Activated T-cell treated with anti-CD3 and anti-CD28 coated beads, Interleukin-2, amount 50 U/mL, for 48 hours (primary cell): ENCODE measurements at regions not wholly inside any gene's neighbourhood (a gene's known extent, or its start where the extent isn't known, plus 50 kb on each side); places are given as distances from the start of the nearest gene placed in this dataset.
A peak's percentile ranks its signal among the peaks of the same experiment; 100 is the strongest.

ENCODE experiments used
- DNase-seq, 2 experiments: peaks; one replicate each; pipeline ENCODE4 v3.0.0-alpha.2; 2020

- DNase-seq, result no peak
Observed at GRCh38 chr1:50292276-50292675, 131.0 kb downstream of the DMRTA2 start.

- no peak for DNase-seq
Observed at GRCh38 chr1:50289495-50289894, 133.7 kb downstream of the DMRTA2 start.

- DNase-seq, result no peak
Observed at GRCh38 chr1:50285994-50286393, 137.2 kb downstream of the DMRTA2 start.

- DNase-seq, result no peak
Observed at GRCh38 chr1:50279622-50280330, 143.5 kb downstream of the DMRTA2 start.

GRCh38 chr1:50278961-50279360 lies 144.3 kb downstream of the DMRTA2 start:
- no peak for DNase-seq

- no peak for DNase-seq
Observed at GRCh38 chr1:50278410-50278809, 144.8 kb downstream of the DMRTA2 start.

GRCh38 chr1:50275566-50275965 lies 147.7 kb downstream of the DMRTA2 start:
- no peak for DNase-seq

- DNase-seq, result no peak
Observed at GRCh38 chr1:50272912-50273311, 150.3 kb downstream of the DMRTA2 start.

- DNase-seq, result peak; percentile 19 to 20
Observed at GRCh38 chr1:50271968-50272578, 151.2 kb downstream of the DMRTA2 start.

- no peak for DNase-seq
Observed at GRCh38 chr1:50271337-50271736, 151.9 kb downstream of the DMRTA2 start.

- no peak for DNase-seq
Observed at GRCh38 chr1:50270926-50271325, 152.3 kb downstream of the DMRTA2 start.

- no peak for DNase-seq
Observed at GRCh38 chr1:50268049-50268448, 155.2 kb downstream of the DMRTA2 start.

GRCh38 chr1:50266509-50266908 lies 156.7 kb downstream of the DMRTA2 start:
- no peak for DNase-seq

GRCh38 chr1:50265790-50266314 lies 157.1 kb downstream of the ELAVL4 start:
- no peak for DNase-seq

- DNase-seq, result no peak
Observed at GRCh38 chr1:50264590-50264989, 155.9 kb downstream of the ELAVL4 start.

GRCh38 chr1:50262436-50262835 lies 153.7 kb downstream of the ELAVL4 start:
- DNase-seq, result no peak

GRCh38 chr1:50261951-50262350 lies 153.2 kb downstream of the ELAVL4 start:
- no peak for DNase-seq

GRCh38 chr1:50257940-50258685 lies 149.4 kb downstream of the ELAVL4 start:
- no peak for DNase-seq

GRCh38 chr1:50257029-50257428 lies 148.3 kb downstream of the ELAVL4 start:
- no peak for DNase-seq
